Kidney glomerular epithelial cell (primary cell): ENCODE measurements at regions not wholly inside any gene's neighbourhood (a gene's known extent, or its start where the extent isn't known, plus 50 kb on each side); places are given as distances from the start of the nearest gene placed in this dataset.

Experiments used
- DNase-seq: peaks from one replicate; lab custom pipeline; 2025; lab: John Stamatoyannopoulos, UW

DNA sequence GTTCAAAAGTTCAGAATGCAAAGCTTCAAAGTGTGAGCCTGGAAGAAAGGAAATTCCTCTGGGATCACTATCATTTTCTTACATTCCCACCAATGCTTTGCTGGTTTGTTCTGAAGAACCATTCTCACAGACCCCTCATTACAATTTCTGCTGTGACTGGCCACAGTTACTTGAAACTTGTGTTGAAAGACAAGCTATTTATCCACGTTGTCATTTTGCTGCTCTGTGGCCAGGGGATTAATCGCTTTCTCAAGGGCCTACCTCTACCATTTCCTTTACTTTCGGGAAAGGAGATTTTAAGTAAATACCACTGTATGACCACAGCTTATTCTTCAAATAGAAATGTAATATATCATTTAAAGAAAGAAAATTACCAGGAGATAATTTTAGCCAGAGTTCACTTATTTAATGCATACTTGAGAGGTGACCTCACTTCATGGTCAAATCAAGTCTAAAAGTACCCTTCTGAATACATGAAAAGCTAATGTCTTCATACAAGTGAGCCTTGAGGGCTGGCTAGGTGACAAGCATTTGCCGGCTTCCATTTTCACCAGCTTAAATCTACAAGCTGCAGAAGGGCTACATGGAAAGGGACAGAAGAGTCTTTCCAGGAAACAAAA lies 69.8 kb upstream of the ROBO2 start:
- no peak for DNase-seq

GRCh38 chr3:76972624-76973296 lies 67.1 kb upstream of the ROBO2 start:
- no peak for DNase-seq

DNA sequence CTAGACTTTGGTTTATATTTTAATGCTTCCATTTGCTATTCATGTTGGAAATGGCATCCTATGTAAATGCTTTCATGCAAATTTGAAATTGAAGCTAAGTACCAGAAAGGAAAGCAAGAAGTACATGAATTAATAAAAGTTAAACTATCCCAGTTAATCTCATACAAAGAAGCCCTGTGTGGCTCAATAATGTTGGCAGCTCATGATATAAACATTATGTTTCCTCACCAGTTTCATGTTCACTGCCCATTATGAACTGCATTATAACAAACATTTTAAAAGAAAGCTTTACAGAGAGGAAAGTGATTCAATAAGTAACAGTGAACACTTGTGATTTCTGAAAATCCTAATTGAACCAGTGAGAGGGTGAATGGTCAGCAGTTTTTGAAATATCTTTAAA lies 62.9 kb upstream of the ROBO2 start:
- DNase-seq = no peak

- DNase-seq = no peak
Measured at GRCh38 chr3:76985645-76986044, 54.3 kb upstream of the ROBO2 start.

DNA sequence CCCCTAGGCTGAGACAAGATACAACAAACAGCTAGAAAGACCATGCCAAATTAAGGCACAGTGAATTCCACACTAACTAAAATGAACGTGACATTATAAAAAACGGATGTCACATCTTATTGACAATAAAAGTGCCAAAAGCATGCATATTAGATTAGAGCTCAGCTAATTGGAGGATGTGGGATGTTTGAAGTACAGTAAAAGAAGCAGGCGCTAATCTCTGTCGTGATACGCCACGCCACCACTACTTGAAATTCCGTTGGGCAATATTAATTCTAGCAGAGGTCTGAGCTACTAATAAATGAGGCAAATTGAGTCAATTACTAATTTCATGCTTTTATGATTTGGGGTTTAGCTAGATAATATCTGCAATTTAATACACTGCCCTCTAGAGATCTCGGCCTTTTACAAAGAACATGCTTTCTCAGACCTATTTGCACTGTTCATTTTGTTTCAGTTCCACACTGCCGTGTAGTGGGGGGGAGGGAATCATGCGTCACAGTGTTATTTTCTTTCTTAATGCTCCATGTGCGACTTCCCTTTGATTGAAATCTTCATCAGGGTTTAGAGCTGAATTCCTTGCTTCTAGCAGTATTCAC lies 52.9 kb upstream of the ROBO2 start:
- no peak for DNase-seq
